ENCODE measurements at regions not wholly inside any gene's neighbourhood (a gene's known extent, or its start where the extent isn't known, plus 50 kb on each side); places are given as distances from the start of the nearest gene placed in this dataset.
"Not testable (repeated sequence)": the region's sequence is repeated elsewhere in the genome, so short reads cannot be mapped to it uniquely, and the experiment has no call there.

GRCh38 chr9:101951598-101951997 lies 213.2 kb upstream of the GRIN3A start:
- DNase-seq: no peak

GRCh38 chr9:101931756-101932155 lies 193.3 kb upstream of the GRIN3A start:
- DNase-seq: no peak

DNA sequence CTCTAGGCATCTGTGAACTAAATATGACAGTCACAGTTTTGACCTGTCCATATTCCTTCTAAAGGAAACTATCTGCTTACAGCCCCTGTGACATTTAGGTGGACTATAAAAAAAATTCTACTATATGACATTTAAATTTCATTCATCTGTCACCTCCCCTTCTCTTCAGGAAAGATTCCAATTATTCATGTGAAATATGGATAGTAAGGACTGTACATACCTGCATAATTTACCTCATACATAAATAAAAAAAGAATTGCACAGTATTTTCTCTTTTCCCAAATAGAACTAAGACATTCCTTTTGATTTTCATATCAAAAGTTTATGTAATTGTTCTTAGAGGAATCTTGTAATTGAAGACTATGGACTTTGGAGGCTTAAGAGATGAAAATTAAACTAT lies 192.3 kb upstream of the GRIN3A start:
- DNase-seq: no peak

- no peak for DNase-seq
Measured at GRCh38 chr9:101925498-101925897, 187.1 kb upstream of the GRIN3A start.

- DNase-seq: no peak
Measured at GRCh38 chr9:101923451-101923850, 185.0 kb upstream of the GRIN3A start.

DNA sequence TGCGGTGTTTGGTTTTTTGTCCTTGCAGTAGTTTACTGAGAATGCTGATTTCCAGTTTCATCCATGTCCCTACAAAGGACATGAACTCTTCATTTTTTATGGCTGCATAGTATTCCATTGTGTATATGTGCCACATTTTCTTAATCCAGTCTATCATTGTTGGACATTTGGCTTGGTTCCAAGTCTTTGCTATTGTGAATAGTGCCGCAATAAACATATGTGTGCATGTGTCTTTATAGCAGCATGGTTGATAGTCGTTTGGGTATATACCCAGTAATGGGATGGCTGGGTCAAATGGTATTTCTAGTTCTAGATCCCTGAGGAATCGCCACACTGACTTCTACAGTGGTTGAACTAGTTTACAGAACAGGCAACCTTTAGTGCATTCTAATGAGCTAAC lies 178.5 kb upstream of the GRIN3A start:
- DNase-seq: not testable (repeated sequence)

GRCh38 chr9:101915482-101915881 lies 177.0 kb upstream of the GRIN3A start:
- no peak for DNase-seq

DNA sequence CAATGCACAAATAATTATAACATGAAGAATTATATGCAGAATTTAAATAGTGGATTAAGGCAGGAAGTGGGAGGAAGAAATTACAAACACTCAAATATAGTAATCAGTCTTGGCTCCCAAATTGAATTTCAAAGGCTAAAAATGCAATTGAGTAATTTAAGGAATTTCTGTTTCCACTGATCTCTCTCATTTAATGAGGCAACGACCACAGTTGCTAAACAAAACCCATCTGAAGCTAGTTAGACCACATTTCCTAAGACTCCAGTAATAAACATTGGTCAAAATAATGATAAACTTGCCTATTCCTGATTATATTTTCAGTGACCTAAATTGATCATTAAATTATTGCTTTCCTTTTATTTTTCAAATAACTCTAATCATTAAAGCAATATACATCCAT lies 174.3 kb upstream of the GRIN3A start:
- DNase-seq: no peak

DNA sequence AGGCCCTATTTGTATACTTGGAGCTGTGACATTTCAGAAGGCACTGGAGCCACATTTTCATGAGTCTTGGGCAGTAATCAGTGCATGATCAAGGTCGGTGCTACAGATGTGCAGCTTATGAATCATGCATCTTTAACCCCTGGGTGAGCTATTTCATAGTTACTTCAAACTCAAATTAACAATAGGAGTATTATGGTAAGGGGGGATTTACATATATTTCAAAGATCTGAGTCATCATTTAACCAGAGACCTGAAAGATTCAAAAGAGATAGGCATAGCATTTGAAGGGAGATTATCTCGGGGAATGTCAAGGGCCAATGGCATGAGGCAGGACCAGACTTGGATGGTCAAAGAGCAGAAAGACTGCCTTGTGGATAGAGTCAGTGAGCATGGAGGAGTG lies 169.0 kb upstream of the GRIN3A start:
- no peak for DNase-seq

- DNase-seq: no peak
Measured at GRCh38 chr9:101904845-101905244, 166.4 kb upstream of the GRIN3A start.

- no peak for DNase-seq
Measured at GRCh38 chr9:101902051-101902450, 163.6 kb upstream of the GRIN3A start.

- no peak for DNase-seq
Measured at GRCh38 chr9:101897196-101897595, 158.7 kb upstream of the GRIN3A start.

- no peak for DNase-seq
Measured at GRCh38 chr9:101893661-101894646, 155.5 kb upstream of the GRIN3A start.

DNA sequence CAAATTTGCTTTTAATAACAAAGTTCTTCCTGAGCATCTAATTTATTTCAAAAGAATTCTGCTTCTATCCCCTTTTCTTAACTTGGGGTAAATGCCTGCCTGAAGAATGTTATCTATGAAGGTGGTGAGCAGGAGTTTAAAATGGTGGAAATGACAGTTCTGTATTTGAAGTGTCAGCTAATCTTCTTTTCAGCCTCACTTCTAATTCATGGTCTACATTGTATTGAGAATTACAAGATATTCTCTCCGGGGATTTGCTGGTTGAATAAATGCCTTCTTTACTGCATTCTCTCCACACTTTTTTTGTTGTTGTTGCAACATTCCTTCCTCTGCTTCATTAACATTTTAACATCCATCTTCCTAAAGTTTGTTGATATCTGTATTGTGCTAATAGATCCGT lies 143.1 kb upstream of the GRIN3A start:
- DNase-seq: no peak

- DNase-seq: no peak
Measured at GRCh38 chr9:101880846-101881245, 142.4 kb upstream of the GRIN3A start.

DNA sequence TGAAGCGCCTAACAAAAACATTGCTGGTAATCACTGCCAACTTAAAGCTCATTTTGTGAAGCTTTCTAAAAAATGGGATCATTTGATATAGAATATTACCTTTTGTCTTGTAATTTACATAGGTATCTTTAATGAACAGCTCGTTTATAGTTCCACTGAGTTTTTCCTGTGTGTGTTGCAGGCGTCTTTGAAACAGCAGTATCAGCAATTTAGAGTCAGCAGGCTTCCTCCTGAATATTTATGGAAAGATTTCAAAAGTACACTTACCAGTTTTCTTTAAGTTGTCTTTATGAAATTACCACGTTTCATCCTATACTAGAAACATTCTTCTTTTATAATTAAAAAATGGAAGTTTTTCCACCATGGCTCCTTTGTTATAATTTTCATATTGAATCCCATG lies 140.3 kb upstream of the GRIN3A start:
- no peak for DNase-seq

DNA sequence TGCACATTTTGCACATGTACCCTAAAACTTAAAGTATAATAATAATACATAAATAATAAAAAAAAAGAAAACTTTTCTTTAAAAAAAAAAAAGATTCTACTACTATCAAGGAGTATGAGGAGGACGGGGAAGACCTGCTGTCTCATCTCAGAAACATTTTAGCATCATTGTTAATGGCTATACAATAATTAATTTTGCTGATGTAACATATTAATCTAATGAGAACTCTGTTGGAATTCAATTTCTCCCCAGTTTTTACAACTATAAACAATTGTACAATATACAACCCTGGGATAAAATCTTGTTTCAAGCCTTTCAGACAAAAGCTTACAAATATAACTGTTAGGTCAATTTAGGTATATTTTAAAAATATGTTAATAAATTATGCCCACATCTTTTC lies 139.0 kb upstream of the GRIN3A start:
- DNase-seq: no peak

- no peak for DNase-seq
Measured at GRCh38 chr9:101861472-101861871, 123.0 kb upstream of the GRIN3A start.

- DNase-seq: no peak
Measured at GRCh38 chr9:101860920-101861319, 122.5 kb upstream of the GRIN3A start.

DNA sequence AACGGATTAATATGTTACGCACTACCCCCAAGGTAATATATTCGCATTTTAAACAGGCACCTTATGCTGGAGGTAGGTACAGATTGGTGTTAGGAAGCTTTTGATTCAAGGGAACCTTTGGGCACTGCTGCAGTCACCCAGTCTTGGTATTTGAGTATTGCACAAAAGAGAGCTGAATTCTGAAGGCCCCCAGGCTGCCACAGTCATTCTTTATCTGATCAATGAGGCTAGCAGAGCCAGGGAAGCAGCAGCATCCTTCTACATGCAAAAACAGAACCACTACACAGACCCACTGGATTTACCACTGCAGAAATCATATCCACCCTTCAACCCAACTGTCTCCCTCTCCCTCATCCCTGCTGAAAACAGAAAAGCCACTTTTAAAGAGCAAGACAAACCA lies 121.2 kb upstream of the GRIN3A start:
- DNase-seq: no peak

GRCh38 chr9:101858026-101858425 lies 119.6 kb upstream of the GRIN3A start:
- DNase-seq: no peak

DNA sequence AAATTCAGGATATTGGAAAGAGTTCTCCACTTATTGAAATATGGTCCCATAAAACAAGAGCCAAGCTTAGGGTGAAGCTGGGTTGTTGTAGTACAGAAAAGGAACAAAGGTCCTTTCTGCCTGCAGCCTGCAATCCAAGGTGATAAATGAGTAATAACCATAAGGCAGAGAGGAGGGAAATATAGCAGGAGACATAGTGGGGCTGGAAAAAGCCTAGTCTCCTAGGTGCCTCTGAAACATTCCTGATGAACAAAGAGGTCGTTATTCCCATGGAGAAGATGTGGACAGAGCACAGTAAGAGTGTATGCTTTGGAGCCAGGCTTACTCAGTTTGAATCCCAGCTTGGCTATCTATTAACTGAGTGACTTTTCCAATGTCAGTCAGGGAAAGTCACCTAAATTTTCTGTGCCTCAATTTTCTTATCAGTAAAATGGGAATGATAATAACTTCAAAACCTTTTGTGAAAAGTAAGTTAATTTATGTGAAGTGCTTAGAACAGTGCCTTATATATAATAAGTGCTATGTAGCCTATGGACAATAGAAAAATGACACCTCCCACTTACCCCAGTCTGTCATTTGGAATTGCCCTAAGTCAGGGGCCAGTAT lies 110.8 kb upstream of the GRIN3A start:
- DNase-seq: no peak

DNA sequence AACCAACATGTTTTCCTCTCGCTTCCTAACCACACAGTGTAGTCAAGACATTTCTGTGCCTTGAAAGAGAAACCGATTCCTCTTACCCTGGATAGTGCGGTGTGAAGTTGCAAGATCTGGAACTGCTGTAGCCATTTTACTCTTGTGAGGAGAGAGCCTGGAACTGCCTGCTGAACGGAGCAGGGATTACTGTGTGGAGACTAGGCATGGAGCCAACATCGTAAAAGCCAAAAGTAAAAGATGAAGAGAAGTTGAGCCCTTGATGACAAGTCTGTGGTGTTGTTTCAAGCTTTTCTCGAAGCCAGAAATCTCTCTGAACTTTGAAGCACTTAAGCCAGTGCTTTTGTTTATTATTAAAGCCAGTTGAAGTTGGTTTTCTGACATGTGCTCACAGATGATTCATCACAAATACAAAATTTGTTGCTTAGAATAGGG lies 110.1 kb upstream of the GRIN3A start:
- no peak for DNase-seq

DNA sequence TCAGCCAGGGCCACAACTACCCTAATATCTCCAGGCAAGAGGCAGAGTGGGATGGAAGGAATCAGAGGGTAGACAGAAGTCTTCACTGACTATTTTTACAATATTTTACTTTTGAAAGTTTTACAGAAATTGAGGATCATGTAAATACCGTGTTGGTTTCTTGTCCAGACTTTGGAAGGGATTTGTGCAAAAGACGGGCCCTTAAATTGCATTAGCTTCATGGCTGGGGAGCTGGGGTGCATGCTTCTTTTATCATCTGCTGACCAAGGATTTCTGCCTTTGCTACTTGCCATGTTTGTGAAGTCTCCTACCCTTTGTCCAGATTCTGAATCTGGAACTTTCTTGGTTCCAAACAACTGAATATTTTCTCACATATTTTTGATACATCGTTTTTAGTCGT lies 107.7 kb upstream of the GRIN3A start:
- DNase-seq: no peak

Data from COR-L47 (cell line).